ENCODE measurements at regions not wholly inside any gene's neighbourhood (a gene's known extent, or its start where the extent isn't known, plus 50 kb on each side); places are given as distances from the start of the nearest gene placed in this dataset.

- H2BK120ac ChIP-seq (ENCODE audit: low read depth, low read length, poor library complexity, severe bottlenecking) = no peak overlapping the region
- H2BK15ac ChIP-seq (ENCODE audit: low read depth, low read length) = no peak overlapping the region
- H3K79me2 ChIP-seq (ENCODE audit: insufficient read depth, low read length) = no peaks in the 10 kb centered on the region
- no peak overlapping the region for H2BK12ac ChIP-seq (ENCODE audit: insufficient read length, low read depth, low read length)
- Mint-ChIP-seq H3K4me3 (no peak overlapping the region), H3K36me3 (ENCODE audit: insufficient read depth in 1 of 3, low read depth in 3 of 3) (no peaks in the 10 kb centered on the region; a peak in 1 of 7 replicates), H3K27me3 (ENCODE audit: low read depth) (peaks cover 74% of the 10 kb centered on the region), H3K9me3 (peaks cover 0 to 5% of the 10 kb centered on the region in 2 experiments; a peak in 1 of 5 replicates), H3K27ac (no peak overlapping the region), H3K4me1 (peaks cover 12 to 21% of the 10 kb centered on the region in 2 experiments)
- H3K23ac ChIP-seq (ENCODE audit: insufficient read length, low read depth, low read length) = no peak overlapping the region
- no peak overlapping the region for H4K5ac ChIP-seq (ENCODE audit: insufficient read length, low read depth, low read length)
- no peak for TF ChIP-seq CTCF (conservative IDR thresholded peaks at IDR 0.05)
- WGBS (ENCODE audit: extremely low coverage, insufficient read length, low lambda C conversion rate) = no CpG with 5 or more reads among the region's 13 CpGs
- H3K56ac ChIP-seq (ENCODE audit: insufficient read length, low read depth, low read length) = no peak overlapping the region
- no peak overlapping the region for H2BK5ac ChIP-seq (ENCODE audit: insufficient read length, low read length)
- peaks cover 8% of the 10 kb centered on the region; the same call in 1 of the 2 replicates for H3K27me3 ChIP-seq (ENCODE audit: insufficient read depth, low read length)
- H3K14ac ChIP-seq (ENCODE audit: insufficient read depth, low read length) = no peak overlapping the region
- peaks cover 12% of the 10 kb centered on the region for H3K23me2 ChIP-seq (ENCODE audit: insufficient read length, low read depth, low read length, poor library complexity, severe bottlenecking)
- no peak overlapping the region for H3K18ac ChIP-seq (ENCODE audit: insufficient read length, low read depth, low read length)
- H3K4ac ChIP-seq (ENCODE audit: low read depth, low read length) = no peak overlapping the region
- no peak overlapping the region for H3K9ac ChIP-seq (ENCODE audit: extremely low read depth, insufficient read length, low read length)
- no peaks in the 10 kb centered on the region for H3K4me1 ChIP-seq (ENCODE audit: insufficient read depth, low read length)
- no peak for DNase-seq
- H3K4me2 ChIP-seq (ENCODE audit: insufficient read depth, insufficient read length, low read length) = no peak overlapping the region
- no peak overlapping the region for H2BK20ac ChIP-seq (ENCODE audit: low read depth, low read length, poor library complexity, severe bottlenecking)
- no peak overlapping the region for H4K91ac ChIP-seq (ENCODE audit: insufficient read length, low read depth, low read length)
- no peak overlapping the region for H4K8ac ChIP-seq (replicated peaks; ENCODE audit: insufficient read length, low read depth, low read length)
- H2AFZ ChIP-seq (ENCODE audit: low read length) = no peak overlapping the region
- H3T11ph ChIP-seq (ENCODE audit: low read length) = no peak overlapping the region
- no peak overlapping the region for H3K27ac ChIP-seq (ENCODE audit: insufficient read length, low read depth, low read length)
- no peaks in the 10 kb centered on the region for H4K20me1 ChIP-seq (ENCODE audit: control insufficient read depth, insufficient read depth, insufficient read length)
- H2AK5ac ChIP-seq (ENCODE audit: insufficient read length, low read length) = no peak overlapping the region
- no peaks in the 10 kb centered on the region for H3K79me1 ChIP-seq (ENCODE audit: insufficient read depth, low read depth, low read length, poor library complexity, severe bottlenecking)
- no peaks in the 10 kb centered on the region for H3K9me3 ChIP-seq (ENCODE audit: control insufficient read depth, low read depth, low read length)
Observed at GRCh38 chr17:79396696-79397095, 214.2 kb downstream of the RBFOX3 start.

Measured in H9 (cell line).